A549 (cell line): ENCODE measurements at regions not wholly inside any gene's neighbourhood (a gene's known extent, or its start where the extent isn't known, plus 50 kb on each side); places are given as distances from the start of the nearest gene placed in this dataset.

Experiments
- CEBPB ChIP-seq, 2 experiments: fragments of >200 bp in 1 of 2; sonication (Bioruptor Twin) in 1 of 2; formaldehyde crosslinking in 1 of 2; IDR thresholded peaks; 2 replicates each; pipeline ENCODE4 v1.6.1; 2012 to 2016
- CTCF ChIP-seq: fragments of >200 bp; sonication (Bioruptor Twin); formaldehyde crosslinking; IDR thresholded peaks from 3 replicates; pipeline ENCODE4 v1.5.1; 2016
- FOSB ChIP-seq: fragments of 250-450 bp; sonication (Bioruptor Pico); IDR thresholded peaks from 2 replicates; pipeline ENCODE4 v1.5.0; 2020; ENCODE audit warnings: mild to moderate bottlenecking, moderate library complexity
- NFE2L2 ChIP-seq: fragments of 150-350 bp; conservative IDR thresholded peaks from 2 replicates; pipeline ENCODE4 v1.6.1; 2014; ENCODE audit warnings: low read length

- TF ChIP-seq NFE2L2: no peak
- no peak for TF ChIP-seq CTCF
- no peak for TF ChIP-seq FOSB (CRISPR knock-in tag)
- TF ChIP-seq CEBPB (IDR thresholded peaks at IDR 0.05): no peak
Measured at GRCh38 chr2:207224381-207224780, 58.6 kb upstream of the KLF7 start.
